HUES48 (cell line): ENCODE measurements at regions not wholly inside any gene's neighbourhood (a gene's known extent, or its start where the extent isn't known, plus 50 kb on each side); places are given as distances from the start of the nearest gene placed in this dataset.
A peak's percentile ranks its signal among the peaks of the same experiment; 100 is the strongest.

Experiments
- H3K27ac ChIP-seq: one replicate; pipeline ENCODE4 v1.7.0; 2013; ENCODE audit warnings: low read depth, low read length, inconsistent platforms
- H3K27me3 ChIP-seq: 2 replicates; pipeline ENCODE4 v1.6.1; 2013; ENCODE audit warnings: mild to moderate bottlenecking, low read length; ENCODE audit not compliant: control insufficient read depth, insufficient read depth
- H3K36me3 ChIP-seq: 2 replicates; pipeline ENCODE4 v1.6.1; 2013; ENCODE audit warnings: low read length; ENCODE audit not compliant: control insufficient read depth, insufficient read depth
- H3K4me1 ChIP-seq: 2 replicates; pipeline ENCODE4 v1.6.1; 2013; ENCODE audit warnings: mild to moderate bottlenecking, low read length; ENCODE audit not compliant: control insufficient read depth, insufficient read depth
- H3K4me3 ChIP-seq: 2 replicates; pipeline ENCODE4 v1.5.1; 2013; ENCODE audit warnings: mild to moderate bottlenecking, low read depth, low read length
- H3K9ac ChIP-seq: 2 replicates; pipeline ENCODE4 v1.6.1; 2013; ENCODE audit warnings: mild to moderate bottlenecking, low read depth, low read length, moderate library complexity
- H3K9me3 ChIP-seq: 2 replicates; pipeline ENCODE4 v1.6.1; 2013; ENCODE audit warnings: low read length; ENCODE audit not compliant: control insufficient read depth, insufficient read depth

DNA sequence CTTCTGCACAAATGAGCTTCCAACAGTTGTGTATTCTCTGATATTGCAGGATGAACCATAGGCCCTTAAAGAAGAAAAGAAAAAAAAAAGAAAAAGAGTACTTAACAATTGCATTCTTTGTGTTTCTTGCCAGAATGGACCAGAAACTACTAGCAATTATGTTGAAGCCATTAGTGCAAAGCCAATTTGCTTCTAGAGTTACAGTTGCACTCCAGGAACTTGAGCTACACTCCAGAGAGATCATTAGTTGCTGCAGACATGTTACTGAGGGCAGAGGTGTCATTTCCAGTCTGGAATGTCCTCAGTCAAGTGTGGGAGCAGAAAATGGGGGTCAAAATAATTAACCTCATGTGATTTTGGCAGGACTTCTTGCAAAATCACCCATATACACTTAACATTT, 85.6 kb upstream of the CCL2 start:
- H3K9me3 ChIP-seq, result peaks cover 4% of the 10 kb centered on the region; the same call in 1 of the 2 replicates
- no peaks in the 10 kb centered on the region for H3K27me3 ChIP-seq
- no peak overlapping the region for H3K27ac ChIP-seq
- H3K4me3 ChIP-seq, result no peak overlapping the region
- no peaks in the 10 kb centered on the region for H3K36me3 ChIP-seq
- no peaks in the 10 kb centered on the region for H3K4me1 ChIP-seq
- H3K9ac ChIP-seq, result no peak overlapping the region

DNA sequence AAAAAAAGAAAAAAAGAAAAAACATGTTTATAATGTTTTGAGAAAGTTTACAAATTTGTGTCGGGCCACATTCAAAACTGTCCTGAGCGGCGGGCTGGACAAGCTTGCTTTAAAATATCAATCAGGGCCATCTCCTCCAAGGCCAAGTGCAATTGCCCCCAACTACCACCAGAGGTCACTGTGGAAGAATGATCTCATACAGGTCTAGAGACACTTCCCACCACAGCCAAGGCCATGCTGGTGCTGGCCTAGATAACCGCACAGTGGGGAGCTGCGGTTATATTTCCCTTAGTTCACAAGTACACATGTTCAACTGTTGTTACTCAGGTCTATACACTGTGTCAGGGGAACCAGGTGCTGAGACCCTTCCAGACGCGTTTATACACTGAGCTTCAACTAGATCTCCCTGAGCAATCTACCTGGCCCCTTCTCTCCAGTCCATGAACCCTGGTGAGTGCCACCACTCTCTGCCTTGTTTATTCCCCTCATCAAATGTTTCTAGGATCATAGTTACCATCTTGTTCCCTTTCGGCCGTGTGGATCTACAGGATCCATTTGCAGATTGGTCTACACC, 83.8 kb upstream of the CCL2 start:
- no peak overlapping the region for H3K4me3 ChIP-seq
- no peaks in the 10 kb centered on the region for H3K36me3 ChIP-seq
- no peaks in the 10 kb centered on the region for H3K27me3 ChIP-seq
- no peak overlapping the region for H3K27ac ChIP-seq
- no peaks in the 10 kb centered on the region for H3K4me1 ChIP-seq
- H3K9ac ChIP-seq, result no peak overlapping the region
- peaks cover 4% of the 10 kb centered on the region; the same call in 1 of the 2 replicates for H3K9me3 ChIP-seq

DNA sequence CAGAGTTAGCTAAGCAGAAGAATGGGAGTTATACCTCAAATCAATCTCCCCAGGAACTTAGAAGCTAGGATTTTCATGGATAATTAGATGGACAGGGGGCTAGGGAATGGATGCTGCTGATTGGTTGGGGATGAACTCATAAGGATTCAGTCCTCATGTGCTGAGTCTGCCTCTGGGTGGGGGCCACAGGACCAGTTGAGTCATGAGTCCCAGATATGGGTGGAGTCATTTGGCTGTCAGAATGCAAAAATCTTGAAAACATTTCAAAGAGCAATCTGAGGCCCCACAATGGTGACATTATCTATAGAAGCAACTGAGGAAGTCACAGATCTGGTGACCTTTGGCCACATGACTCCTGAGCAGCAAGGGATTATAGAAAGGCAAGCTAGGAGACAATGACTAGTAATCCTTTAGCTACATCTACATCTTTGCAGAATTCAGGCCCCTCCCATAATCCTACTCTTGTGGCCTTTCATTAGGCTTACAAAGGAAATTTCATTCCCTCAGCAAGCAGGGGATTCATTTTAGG, 82.6 kb upstream of the CCL2 start:
- Histone ChIP-seq H3K9me3 (peaks cover 4% of the 10 kb centered on the region; the same call in 1 of the 2 replicates), H3K27ac (no peak overlapping the region), H3K4me1 (peaks cover under 1% of the 10 kb centered on the region), H3K9ac (no peak overlapping the region), H3K4me3 (no peak overlapping the region), H3K36me3 (no peaks in the 10 kb centered on the region), H3K27me3 (no peaks in the 10 kb centered on the region)

DNA sequence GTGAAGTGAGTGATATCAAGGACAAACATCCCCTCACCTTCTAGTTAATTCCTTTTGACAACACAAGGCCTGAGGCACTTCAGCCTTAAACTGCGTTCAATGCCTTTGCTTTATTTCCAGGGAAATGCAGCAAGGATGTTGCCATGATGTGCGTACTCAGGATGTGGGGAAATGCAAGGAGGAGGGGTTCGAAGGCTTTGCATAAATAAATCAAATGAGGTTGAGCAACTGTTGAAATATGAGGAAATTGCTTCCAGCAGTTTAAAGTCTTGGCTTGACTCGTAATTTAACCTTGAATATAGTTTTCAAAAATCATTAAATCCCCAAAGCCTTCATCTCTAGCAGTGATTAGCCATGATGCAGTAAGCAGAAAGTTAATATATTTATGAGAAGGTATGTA, 81.8 kb upstream of the CCL2 start:
- H3K27ac ChIP-seq, result no peak overlapping the region
- no peak overlapping the region for H3K4me3 ChIP-seq
- peaks cover 8% of the 10 kb centered on the region for H3K4me1 ChIP-seq
- no peaks in the 10 kb centered on the region for H3K27me3 ChIP-seq
- no peaks in the 10 kb centered on the region for H3K36me3 ChIP-seq
- peaks cover 4% of the 10 kb centered on the region; the same call in 1 of the 2 replicates for H3K9me3 ChIP-seq
- no peak overlapping the region for H3K9ac ChIP-seq

DNA sequence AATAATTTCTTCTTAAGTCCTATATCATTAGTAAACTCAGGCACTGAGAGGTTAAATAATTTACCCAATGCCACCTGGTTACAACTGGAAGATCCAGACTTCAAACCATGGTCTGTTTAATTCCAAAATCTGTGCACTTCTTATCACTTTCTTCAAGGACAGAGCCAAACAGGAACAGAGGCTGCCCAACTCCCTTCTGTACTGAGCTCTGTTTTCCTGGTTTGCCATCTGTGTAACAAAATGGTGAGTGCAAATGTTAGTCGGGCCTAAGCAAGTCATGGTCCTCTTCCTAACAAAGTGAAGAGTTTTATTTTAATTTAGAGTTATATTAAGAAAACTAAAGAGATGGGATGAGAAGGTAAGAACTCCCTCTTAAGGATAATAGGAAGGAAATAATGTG, 80.6 kb upstream of the CCL2 start:
- Histone ChIP-seq H3K9me3 (peaks cover 4% of the 10 kb centered on the region; the same call in 1 of the 2 replicates), H3K9ac (no peak overlapping the region), H3K27me3 (no peaks in the 10 kb centered on the region), H3K4me3 (no peak overlapping the region), H3K36me3 (no peaks in the 10 kb centered on the region), H3K4me1 (peaks cover 19% of the 10 kb centered on the region), H3K27ac (no peak overlapping the region)

DNA sequence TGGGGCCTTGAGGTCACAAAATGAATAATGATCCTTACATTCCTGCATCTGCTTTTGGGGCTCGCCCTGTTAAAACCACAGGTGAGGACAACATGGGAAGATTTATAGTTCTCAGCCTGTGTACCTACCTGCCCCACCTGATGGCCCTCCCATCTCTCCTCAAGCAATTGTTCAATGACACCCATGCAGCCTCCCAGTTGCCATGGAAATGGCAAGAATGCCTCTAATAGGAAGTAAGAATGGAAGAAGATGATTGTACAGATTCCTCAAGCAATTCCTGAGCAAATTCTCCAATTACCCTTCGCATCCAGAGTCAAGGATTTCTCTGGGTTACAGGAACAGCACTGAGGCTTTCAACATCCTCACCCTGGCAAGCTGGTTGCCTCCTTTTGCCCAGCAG, 78.6 kb upstream of the CCL2 start:
- Histone ChIP-seq H3K36me3 (no peaks in the 10 kb centered on the region), H3K27me3 (no peaks in the 10 kb centered on the region), H3K9me3 (peaks cover 4% of the 10 kb centered on the region; the same call in 1 of the 2 replicates), H3K27ac (no peak overlapping the region), H3K4me1 (peaks cover 19% of the 10 kb centered on the region), H3K9ac (no peak overlapping the region), H3K4me3 (no peak overlapping the region)

DNA sequence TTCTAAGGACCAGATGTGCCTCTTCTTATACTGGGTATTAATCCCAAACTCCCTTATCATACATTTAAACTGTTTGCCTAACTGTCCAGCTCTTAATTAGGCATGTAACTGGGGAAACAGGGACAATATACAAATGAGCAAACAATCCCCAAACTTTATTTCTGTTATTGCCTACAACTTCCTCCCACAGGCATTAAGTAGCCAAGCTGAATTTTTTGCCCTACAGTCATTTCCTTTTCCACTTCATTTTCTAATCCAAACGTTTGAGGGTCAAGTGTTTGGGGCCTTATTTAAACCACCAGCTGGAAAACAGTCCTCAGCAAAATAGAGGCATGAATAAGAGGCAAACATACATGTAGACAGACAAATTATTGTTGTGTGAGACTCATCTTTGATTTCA, 77.4 kb upstream of the CCL2 start:
- H3K27me3 ChIP-seq, result no peaks in the 10 kb centered on the region
- H3K36me3 ChIP-seq, result no peaks in the 10 kb centered on the region
- no peak overlapping the region for H3K9ac ChIP-seq
- no peaks in the 10 kb centered on the region for H3K9me3 ChIP-seq
- H3K4me1 ChIP-seq, result peaks cover 19% of the 10 kb centered on the region
- no peak overlapping the region for H3K4me3 ChIP-seq
- H3K27ac ChIP-seq, result no peak overlapping the region

DNA sequence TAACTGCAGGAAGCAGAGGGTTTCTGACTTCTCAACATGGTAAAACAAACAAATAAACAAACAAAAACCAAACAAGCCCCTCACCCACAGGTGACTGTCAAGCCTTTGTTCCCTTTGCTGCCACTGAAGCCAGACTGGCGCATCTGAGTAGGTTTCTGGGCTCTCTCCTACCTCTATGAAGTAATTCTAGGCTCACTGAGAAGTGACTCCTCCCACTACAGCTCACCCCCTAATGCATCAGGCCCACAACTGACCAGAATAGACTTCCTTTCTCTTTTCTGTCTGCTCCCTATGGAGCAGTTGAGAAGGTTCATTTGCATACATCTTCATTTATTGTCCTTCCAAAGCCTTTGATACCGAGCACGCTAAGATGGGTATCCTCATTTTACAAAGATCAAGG, 77.0 kb upstream of the CCL2 start:
- no peak overlapping the region for H3K4me3 ChIP-seq
- peaks cover 19% of the 10 kb centered on the region for H3K4me1 ChIP-seq
- H3K27ac ChIP-seq, result peak overlapping the region; percentile 42
- H3K27me3 ChIP-seq, result no peaks in the 10 kb centered on the region
- H3K36me3 ChIP-seq, result no peaks in the 10 kb centered on the region
- H3K9ac ChIP-seq, result no peak overlapping the region
- H3K9me3 ChIP-seq, result no peaks in the 10 kb centered on the region

DNA sequence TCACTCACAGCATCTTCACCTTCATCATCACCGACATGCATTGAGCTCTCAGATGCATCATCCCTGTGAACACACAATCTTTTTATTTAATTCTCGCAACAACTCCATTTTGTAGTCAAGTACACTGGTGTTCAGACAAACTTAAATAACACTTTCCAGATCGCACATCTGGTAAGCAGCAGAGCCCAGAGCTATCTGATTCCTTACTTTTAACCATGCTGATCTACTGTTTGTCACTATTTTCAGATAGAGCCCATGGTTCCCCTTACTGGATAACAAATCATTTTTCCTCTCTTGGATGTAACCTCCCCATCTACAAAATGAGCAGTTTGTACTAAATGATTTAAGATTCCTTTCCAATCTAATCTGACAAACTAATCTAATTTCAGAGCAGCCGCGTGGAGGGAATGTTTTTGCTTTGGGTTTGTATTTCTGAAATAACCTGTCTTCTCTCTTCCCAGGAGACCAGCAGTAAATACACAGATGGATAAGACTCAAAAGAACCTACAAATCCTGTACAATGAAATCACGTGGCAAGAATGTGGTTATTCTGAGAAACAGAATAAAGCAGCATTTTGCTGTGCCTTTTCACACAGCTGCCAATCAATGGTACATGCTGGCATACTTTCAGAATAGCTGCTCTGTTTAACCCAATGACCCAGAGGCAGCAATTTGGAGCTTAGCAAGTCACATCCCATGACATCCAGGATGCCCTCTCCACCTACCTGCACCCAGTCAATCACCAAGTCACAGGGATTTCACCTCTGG, 72.9 kb upstream of the CCL2 start:
- Histone ChIP-seq H3K27ac (no peak overlapping the region), H3K9ac (no peak overlapping the region), H3K9me3 (no peaks in the 10 kb centered on the region), H3K4me1 (peaks cover 19% of the 10 kb centered on the region), H3K4me3 (no peak overlapping the region), H3K27me3 (no peaks in the 10 kb centered on the region), H3K36me3 (no peaks in the 10 kb centered on the region)

DNA sequence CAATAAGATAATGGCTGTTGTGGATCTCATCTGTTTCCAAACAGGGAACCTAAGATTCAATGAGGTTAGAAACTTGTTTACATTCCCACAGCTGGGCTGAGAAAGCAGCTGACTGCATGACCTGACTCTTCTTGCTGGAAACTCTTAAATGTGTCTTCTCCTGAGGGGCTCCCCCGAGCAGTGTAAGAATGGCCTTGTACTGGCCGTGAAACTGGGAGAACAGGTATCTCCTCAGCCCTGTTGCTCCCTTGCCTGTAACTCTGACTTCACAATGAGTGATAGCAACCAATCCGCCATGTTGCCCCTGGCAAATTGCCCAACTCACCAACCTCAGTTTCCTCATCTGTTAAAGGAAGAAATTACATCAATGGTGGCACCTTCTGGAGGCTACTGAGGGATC, 59.1 kb upstream of the CCL2 start:
- Histone ChIP-seq H3K27ac (no peak overlapping the region), H3K36me3 (no peaks in the 10 kb centered on the region), H3K4me1 (no peaks in the 10 kb centered on the region; the same call in 1 of the 2 replicates), H3K9me3 (no peaks in the 10 kb centered on the region), H3K4me3 (no peak overlapping the region), H3K27me3 (no peaks in the 10 kb centered on the region), H3K9ac (no peak overlapping the region)

DNA sequence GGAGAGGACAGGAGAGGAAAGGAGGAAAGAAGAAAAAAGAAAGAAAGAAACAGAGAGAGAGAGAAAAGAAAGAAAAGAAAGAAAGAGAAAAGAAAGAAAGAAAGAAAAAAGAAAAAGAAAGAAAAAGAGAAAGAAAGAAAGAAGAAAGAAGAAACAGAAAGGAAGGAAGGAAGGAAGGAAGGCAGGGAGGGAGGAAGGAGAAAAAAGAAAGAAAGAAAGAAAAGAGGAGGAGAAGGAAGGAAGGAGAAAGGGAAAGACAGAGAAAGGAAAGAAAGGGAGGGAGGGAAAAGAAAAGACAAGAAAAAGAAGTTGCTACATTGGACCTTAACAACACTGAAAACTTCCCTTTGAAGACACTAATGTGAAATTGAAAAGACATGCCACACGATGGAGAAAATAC, 56.6 kb upstream of the CCL2 start:
- Histone ChIP-seq H3K27ac (no peak overlapping the region), H3K4me3 (no peak overlapping the region), H3K9ac (no peak overlapping the region), H3K9me3 (no peaks in the 10 kb centered on the region), H3K36me3 (no peaks in the 10 kb centered on the region), H3K27me3 (no peaks in the 10 kb centered on the region), H3K4me1 (no peaks in the 10 kb centered on the region; the same call in 1 of the 2 replicates)
